ENCODE measurements at regions not wholly inside any gene's neighbourhood (a gene's known extent, or its start where the extent isn't known, plus 50 kb on each side); places are given as distances from the start of the nearest gene placed in this dataset.

DNA sequence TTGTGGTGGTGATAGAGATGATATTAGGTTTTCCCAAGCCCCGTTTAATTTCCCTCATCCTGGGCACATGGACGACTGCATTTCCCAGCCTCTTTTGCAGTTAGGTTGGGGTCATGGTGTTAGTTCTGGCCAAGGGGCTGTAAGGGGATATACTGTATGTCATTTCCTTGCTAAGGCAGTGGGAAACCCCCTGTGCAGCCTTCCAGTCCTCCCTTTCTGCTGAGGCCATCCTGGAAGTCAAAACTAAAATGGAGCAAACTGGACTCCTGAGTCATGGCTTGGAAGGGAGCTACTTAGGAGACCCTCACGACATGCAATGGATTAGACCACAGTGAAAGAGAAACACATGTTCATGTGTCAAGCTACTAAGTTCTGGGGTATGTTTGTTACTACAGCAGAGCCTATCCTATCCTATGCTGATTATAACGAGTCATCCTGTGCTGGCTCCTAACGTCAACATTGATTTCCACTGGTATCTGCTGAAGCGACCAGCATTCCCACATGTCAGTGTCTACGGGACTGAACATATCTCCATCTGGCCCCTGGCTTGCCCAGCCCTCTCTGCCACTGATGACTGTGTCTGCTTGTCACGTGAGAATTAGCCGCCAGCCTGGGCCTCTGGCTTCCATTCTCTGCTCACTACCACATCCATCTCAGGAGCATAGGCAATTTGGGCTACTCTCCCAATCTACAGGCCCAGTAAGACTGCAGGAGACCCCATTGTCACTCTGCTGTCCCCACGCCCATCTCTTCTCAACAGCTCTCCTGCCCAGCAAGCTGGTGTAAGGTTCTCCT is 85.6 kb upstream of the MEF2A start:
- intact Hi-C loops (cut with DNase I), result no loop called here
- no peaks in the 10 kb centered on the region for H3K27me3 ChIP-seq
- DNase-seq, result peak in 1 of 7 donors; percentile 37
- no peak overlapping the region for H3K4me3 ChIP-seq
- H3K27ac ChIP-seq, result no peak overlapping the region
- peaks cover 10 to 18% of the 10 kb centered on the region in 2 donors for H3K4me1 ChIP-seq (replicated peaks in 1 of 2)
- no peaks in the 10 kb centered on the region for H3K36me3 ChIP-seq (replicated peaks in 1 of 2)
- no peaks in the 10 kb centered on the region for H3K9me3 ChIP-seq (replicated peaks in 1 of 3)
- TF ChIP-seq, protein P1, sequence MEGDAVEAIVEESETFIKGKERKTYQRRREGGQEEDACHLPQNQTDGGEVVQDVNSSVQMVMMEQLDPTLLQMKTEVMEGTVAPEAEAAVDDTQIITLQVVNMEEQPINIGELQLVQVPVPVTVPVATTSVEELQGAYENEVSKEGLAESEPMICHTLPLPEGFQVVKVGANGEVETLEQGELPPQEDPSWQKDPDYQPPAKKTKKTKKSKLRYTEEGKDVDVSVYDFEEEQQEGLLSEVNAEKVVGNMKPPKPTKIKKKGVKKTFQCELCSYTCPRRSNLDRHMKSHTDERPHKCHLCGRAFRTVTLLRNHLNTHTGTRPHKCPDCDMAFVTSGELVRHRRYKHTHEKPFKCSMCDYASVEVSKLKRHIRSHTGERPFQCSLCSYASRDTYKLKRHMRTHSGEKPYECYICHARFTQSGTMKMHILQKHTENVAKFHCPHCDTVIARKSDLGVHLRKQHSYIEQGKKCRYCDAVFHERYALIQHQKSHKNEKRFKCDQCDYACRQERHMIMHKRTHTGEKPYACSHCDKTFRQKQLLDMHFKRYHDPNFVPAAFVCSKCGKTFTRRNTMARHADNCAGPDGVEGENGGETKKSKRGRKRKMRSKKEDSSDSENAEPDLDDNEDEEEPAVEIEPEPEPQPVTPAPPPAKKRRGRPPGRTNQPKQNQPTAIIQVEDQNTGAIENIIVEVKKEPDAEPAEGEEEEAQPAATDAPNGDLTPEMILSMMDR (IDR thresholded peaks at IDR 0.05), result no peak
- TF ChIP-seq POLR2A (IDR thresholded peaks at IDR 0.05), result no peak
- WGBS, 4 donors, result 90 to 92% (median 91%) methylated on average over 8 to 10 of the region's 10 CpGs

DNA sequence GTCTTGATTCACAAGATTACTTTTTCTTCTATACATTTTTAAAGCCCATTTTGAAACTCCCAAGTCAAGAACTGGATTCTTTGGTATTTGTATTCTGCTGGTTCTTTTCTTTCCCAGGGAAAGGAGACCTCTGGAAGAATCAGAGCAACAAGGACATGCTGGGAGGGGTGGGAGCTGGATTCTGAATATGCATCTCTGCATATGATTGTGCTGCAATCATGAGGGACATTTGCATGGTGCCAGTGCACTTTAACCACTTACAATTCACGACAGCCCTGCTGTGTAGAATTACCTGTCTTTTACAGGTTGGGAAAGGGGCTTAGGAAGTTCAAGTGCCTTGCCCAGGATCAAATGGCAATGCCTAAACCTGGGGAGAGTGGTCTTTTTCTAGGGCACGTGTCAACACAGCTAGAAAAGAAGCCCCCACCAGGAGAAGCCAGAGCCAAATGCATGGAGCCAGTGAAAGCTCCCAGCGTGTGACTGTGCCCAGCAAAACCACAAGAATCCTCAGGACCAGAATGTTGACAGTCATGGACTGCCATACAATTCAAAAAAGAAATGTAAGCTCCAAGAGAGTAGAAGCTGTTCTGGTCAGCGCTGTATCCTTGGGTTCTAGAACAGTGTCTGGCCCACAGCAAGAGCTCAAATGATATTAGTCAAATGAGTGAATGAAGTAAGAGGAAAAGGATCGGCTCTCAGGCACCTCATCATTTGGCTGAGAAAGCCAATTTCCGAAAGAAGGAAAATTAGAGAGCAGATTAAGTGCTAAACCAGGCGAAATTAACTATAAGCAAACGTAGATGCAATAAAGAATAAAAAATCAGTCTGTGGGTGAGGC is 84.5 kb upstream of the MEF2A start:
- Histone ChIP-seq H3K27ac (no peak overlapping the region), H3K4me1 (replicated peaks in 1 of 2) (peaks cover 5 to 9% of the 10 kb centered on the region in 2 donors), H3K27me3 (no peaks in the 10 kb centered on the region), H3K9me3 (replicated peaks in 1 of 3) (no peaks in the 10 kb centered on the region), H3K4me3 (no peak overlapping the region), H3K36me3 (replicated peaks in 1 of 2) (no peaks in the 10 kb centered on the region)
- intact Hi-C loops (cut with DNase I), result no loop called here
- WGBS, 4 donors, result 72 to 76% (median 73%) methylated on average over 8 of the region's 8 CpGs
- DNase-seq, result no peak
- no peak for TF ChIP-seq POLR2A (IDR thresholded peaks at IDR 0.05)
- TF ChIP-seq, protein P1 (IDR thresholded peaks at IDR 0.05), result no peak

DNA sequence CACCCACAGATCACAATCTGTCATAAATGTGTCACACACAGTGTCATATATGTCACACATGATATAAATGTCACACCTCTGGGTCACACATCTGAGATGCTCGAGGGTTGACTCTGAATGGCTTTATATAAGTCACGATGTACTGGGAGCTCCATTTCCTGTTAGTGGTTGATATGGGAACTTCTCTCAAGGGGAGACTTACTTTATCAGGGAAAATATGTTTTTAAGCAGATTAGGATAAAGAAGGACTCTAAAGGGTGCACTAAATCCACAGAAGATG is 83.9 kb upstream of the MEF2A start:
- 64 to 84% (median 77%) methylated on average over 2 of the region's 2 CpGs for WGBS, 4 donors
- Histone ChIP-seq H3K9me3 (replicated peaks in 1 of 3) (no peaks in the 10 kb centered on the region), H3K4me3 (no peak overlapping the region), H3K4me1 (replicated peaks in 1 of 2) (peaks cover 4 to 7% of the 10 kb centered on the region in 2 donors), H3K36me3 (replicated peaks in 1 of 2) (no peaks in the 10 kb centered on the region), H3K27ac (no peak overlapping the region), H3K27me3 (no peaks in the 10 kb centered on the region)
- TF ChIP-seq, protein P1 (IDR thresholded peaks at IDR 0.05), result no peak
- no peak for TF ChIP-seq POLR2A (IDR thresholded peaks at IDR 0.05)
- intact Hi-C loops (cut with DNase I), result no loop called here
- DNase-seq, result no peak

DNA sequence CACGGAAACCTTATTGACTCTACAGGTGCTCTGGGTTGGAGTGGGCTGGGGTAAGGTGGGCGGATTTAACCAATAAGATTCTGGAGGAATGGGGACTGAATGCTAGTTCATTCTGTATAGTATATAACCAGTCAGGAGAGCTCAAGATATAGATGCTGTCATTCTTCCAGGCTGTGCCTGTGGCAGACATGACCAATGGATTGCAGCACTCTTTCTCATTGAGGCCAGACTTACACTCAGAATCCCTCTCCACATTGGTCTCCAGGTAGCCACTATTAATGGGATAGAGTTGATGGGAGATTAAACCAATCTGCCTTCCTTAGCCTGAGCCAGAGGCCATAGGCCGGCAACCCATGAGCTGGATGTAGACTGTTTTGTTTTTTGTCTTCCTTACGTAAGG is 82.8 kb upstream of the MEF2A start:
- intact Hi-C loops (cut with DNase I), result no loop called here
- Histone ChIP-seq H3K4me1 (replicated peaks in 1 of 2) (peaks cover 9 to 12% of the 10 kb centered on the region in 2 donors), H3K27ac (no peak overlapping the region), H3K27me3 (no peaks in the 10 kb centered on the region), H3K4me3 (no peak overlapping the region), H3K9me3 (replicated peaks in 1 of 3) (no peaks in the 10 kb centered on the region), H3K36me3 (replicated peaks in 1 of 2) (no peaks in the 10 kb centered on the region)
- no peak for DNase-seq
- 83 to 96% (median 92%) methylated on average over 4 of the region's 4 CpGs for WGBS, 4 donors
- TF ChIP-seq, protein P1 (IDR thresholded peaks at IDR 0.05), result no peak
- TF ChIP-seq POLR2A (IDR thresholded peaks at IDR 0.05), result no peak
